ENCODE measurements at regions not wholly inside any gene's neighbourhood (a gene's known extent, or its start where the extent isn't known, plus 50 kb on each side); places are given as distances from the start of the nearest gene placed in this dataset.

GRCh38 chr20:12777016-12777415 is 231.8 kb upstream of the SPTLC3 start:
- H3K79me2 ChIP-seq (ENCODE audit: insufficient read depth, low read length), result no peaks in the 10 kb centered on the region
- H4K20me1 ChIP-seq (ENCODE audit: insufficient read depth, low read length), result no peaks in the 10 kb centered on the region
- H2AFZ ChIP-seq (ENCODE audit: low read length), result no peak overlapping the region
- H3K27me3 ChIP-seq (ENCODE audit: insufficient read depth, low read length), result no peaks in the 10 kb centered on the region
- no peaks in the 10 kb centered on the region for H3K36me3 ChIP-seq (ENCODE audit: insufficient read depth, low read length)
- H3K4me3 ChIP-seq (ENCODE audit: low read depth, low read length, poor library complexity, severe bottlenecking), result no peak overlapping the region
- H3F3A ChIP-seq (ENCODE audit: insufficient read depth, low read length), result no peaks in the 10 kb centered on the region
- H3K9me2 ChIP-seq (ENCODE audit: low read depth, low read length), result no peaks in the 10 kb centered on the region
- no peak overlapping the region for H3K9ac ChIP-seq (ENCODE audit: low read length)
- no peak overlapping the region for H3K27ac ChIP-seq (ENCODE audit: low read depth, low read length, poor library complexity, severe bottlenecking)
- H3K4me1 ChIP-seq (ENCODE audit: insufficient read depth, low read length, severe bottlenecking), result no peaks in the 10 kb centered on the region
- no peaks in the 10 kb centered on the region for H3K9me3 ChIP-seq (ENCODE audit: low read length)
- no peak overlapping the region for H3K4me2 ChIP-seq (ENCODE audit: low read length)
- TF ChIP-seq CTCF (IDR thresholded peaks at IDR 0.05; ENCODE audit: low read length) (no peak), EZH2 (IDR thresholded peaks at IDR 0.05; ENCODE audit: borderline replicate concordance, low read length) (no peak)

GRCh38 chr20:12786276-12786675 is 222.5 kb upstream of the SPTLC3 start:
- Histone ChIP-seq H3K4me2 (ENCODE audit: low read length) (no peak overlapping the region), H2AFZ (ENCODE audit: low read length) (no peak overlapping the region), H3K27me3 (ENCODE audit: insufficient read depth, low read length) (no peaks in the 10 kb centered on the region), H3K4me3 (ENCODE audit: low read depth, low read length, poor library complexity, severe bottlenecking) (no peak overlapping the region), H3K36me3 (ENCODE audit: insufficient read depth, low read length) (no peaks in the 10 kb centered on the region), H4K20me1 (ENCODE audit: insufficient read depth, low read length) (no peaks in the 10 kb centered on the region), H3F3A (ENCODE audit: insufficient read depth, low read length) (no peaks in the 10 kb centered on the region), H3K79me2 (ENCODE audit: insufficient read depth, low read length) (no peaks in the 10 kb centered on the region), H3K27ac (ENCODE audit: low read depth, low read length, poor library complexity, severe bottlenecking) (no peak overlapping the region), H3K9me2 (ENCODE audit: low read depth, low read length) (no peaks in the 10 kb centered on the region), H3K9me3 (ENCODE audit: low read length) (no peaks in the 10 kb centered on the region), H3K4me1 (ENCODE audit: insufficient read depth, low read length, severe bottlenecking) (no peaks in the 10 kb centered on the region), H3K9ac (ENCODE audit: low read length) (no peak overlapping the region)
- TF ChIP-seq EZH2 (IDR thresholded peaks at IDR 0.05; ENCODE audit: borderline replicate concordance, low read length), result no peak

DNA sequence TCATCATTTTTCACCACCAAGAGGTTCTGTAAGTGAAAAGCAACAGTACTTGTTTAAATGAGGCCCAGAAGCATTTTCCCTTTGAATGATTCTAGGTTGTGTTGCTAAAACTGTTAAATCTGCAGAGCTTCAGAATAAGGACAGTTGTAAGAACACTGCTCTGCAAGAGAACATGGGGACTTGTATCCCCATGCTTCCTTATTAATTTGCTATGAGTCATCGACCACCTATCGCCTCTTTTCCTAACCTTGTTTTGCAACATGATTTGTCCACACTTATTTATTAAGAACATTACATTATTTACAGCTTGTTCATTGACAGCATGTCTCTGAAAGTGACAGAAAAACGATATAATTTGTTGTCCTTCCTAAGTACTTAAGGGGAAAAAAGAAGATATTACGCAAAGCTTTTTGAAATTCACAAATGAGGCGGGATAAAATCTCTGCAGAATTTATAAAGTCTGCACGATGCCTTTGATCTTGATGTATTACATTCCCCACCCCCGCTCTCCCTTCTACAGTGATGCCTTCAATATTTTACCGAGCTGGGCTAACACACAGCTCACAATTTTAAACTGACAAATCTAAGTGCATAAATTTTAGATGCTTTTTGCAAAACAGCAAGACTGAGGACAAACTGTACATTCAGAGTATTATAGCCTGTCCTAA is 220.0 kb upstream of the SPTLC3 start:
- H3K9ac ChIP-seq (ENCODE audit: low read length), result no peak overlapping the region
- TF ChIP-seq CTCF (IDR thresholded peaks at IDR 0.05; ENCODE audit: low read length) (no peak), EZH2 (IDR thresholded peaks at IDR 0.05; ENCODE audit: borderline replicate concordance, low read length) (no peak)
- H3K4me3 ChIP-seq (ENCODE audit: low read depth, low read length, poor library complexity, severe bottlenecking), result no peak overlapping the region
- no peak overlapping the region for H2AFZ ChIP-seq (ENCODE audit: low read length)
- no peaks in the 10 kb centered on the region for H3K9me2 ChIP-seq (ENCODE audit: low read depth, low read length)
- no peaks in the 10 kb centered on the region for H3K9me3 ChIP-seq (ENCODE audit: low read length)
- H3K27me3 ChIP-seq (ENCODE audit: insufficient read depth, low read length), result no peaks in the 10 kb centered on the region
- H3K4me1 ChIP-seq (ENCODE audit: insufficient read depth, low read length, severe bottlenecking), result no peaks in the 10 kb centered on the region
- no peaks in the 10 kb centered on the region for H3K79me2 ChIP-seq (ENCODE audit: insufficient read depth, low read length)
- H3K4me2 ChIP-seq (ENCODE audit: low read length), result no peak overlapping the region
- no peaks in the 10 kb centered on the region for H3F3A ChIP-seq (ENCODE audit: insufficient read depth, low read length)
- H3K27ac ChIP-seq (ENCODE audit: low read depth, low read length, poor library complexity, severe bottlenecking), result no peak overlapping the region
- H3K36me3 ChIP-seq (ENCODE audit: insufficient read depth, low read length), result no peaks in the 10 kb centered on the region
- no peaks in the 10 kb centered on the region for H4K20me1 ChIP-seq (ENCODE audit: insufficient read depth, low read length)

DNA sequence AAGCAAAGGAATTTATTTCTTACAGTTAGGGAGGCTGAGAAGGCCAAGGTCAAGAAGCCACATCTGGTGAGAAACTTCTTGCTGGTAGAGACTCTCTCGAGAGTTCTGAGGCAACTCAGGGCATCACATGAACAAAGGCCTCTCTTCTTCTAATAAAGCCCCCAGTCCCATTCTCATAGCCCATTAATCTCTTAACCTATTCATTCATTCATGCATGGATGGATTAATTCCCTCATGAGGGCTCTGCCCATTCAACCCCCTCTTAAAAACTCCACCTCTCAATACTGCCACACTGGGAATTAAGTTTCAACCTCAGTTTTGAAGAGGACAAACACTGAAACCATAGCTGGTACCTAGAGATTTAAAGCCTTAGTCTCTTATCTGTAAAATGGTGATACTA is 217.9 kb upstream of the SPTLC3 start:
- Histone ChIP-seq H4K20me1 (ENCODE audit: insufficient read depth, low read length) (no peaks in the 10 kb centered on the region), H3K27me3 (ENCODE audit: insufficient read depth, low read length) (no peaks in the 10 kb centered on the region), H3K36me3 (ENCODE audit: insufficient read depth, low read length) (no peaks in the 10 kb centered on the region), H3K9ac (ENCODE audit: low read length) (no peak overlapping the region), H3K4me1 (ENCODE audit: insufficient read depth, low read length, severe bottlenecking) (no peaks in the 10 kb centered on the region), H3K4me2 (ENCODE audit: low read length) (no peak overlapping the region), H2AFZ (ENCODE audit: low read length) (no peak overlapping the region), H3K79me2 (ENCODE audit: insufficient read depth, low read length) (no peaks in the 10 kb centered on the region), H3K9me3 (ENCODE audit: low read length) (no peaks in the 10 kb centered on the region), H3K9me2 (ENCODE audit: low read depth, low read length) (no peaks in the 10 kb centered on the region), H3K4me3 (ENCODE audit: low read depth, low read length, poor library complexity, severe bottlenecking) (no peak overlapping the region), H3K27ac (ENCODE audit: low read depth, low read length, poor library complexity, severe bottlenecking) (no peak overlapping the region), H3F3A (ENCODE audit: insufficient read depth, low read length) (no peaks in the 10 kb centered on the region)
- no peak for TF ChIP-seq EZH2 (IDR thresholded peaks at IDR 0.05; ENCODE audit: borderline replicate concordance, low read length)
- no peak for TF ChIP-seq CTCF (IDR thresholded peaks at IDR 0.05; ENCODE audit: low read length)
